ENCODE measurements at regions not wholly inside any gene's neighbourhood (a gene's known extent, or its start where the extent isn't known, plus 50 kb on each side); places are given as distances from the start of the nearest gene placed in this dataset.
"Not testable (repeated sequence)": the region's sequence is repeated elsewhere in the genome, so short reads cannot be mapped to it uniquely, and the experiment has no call there.

DNA sequence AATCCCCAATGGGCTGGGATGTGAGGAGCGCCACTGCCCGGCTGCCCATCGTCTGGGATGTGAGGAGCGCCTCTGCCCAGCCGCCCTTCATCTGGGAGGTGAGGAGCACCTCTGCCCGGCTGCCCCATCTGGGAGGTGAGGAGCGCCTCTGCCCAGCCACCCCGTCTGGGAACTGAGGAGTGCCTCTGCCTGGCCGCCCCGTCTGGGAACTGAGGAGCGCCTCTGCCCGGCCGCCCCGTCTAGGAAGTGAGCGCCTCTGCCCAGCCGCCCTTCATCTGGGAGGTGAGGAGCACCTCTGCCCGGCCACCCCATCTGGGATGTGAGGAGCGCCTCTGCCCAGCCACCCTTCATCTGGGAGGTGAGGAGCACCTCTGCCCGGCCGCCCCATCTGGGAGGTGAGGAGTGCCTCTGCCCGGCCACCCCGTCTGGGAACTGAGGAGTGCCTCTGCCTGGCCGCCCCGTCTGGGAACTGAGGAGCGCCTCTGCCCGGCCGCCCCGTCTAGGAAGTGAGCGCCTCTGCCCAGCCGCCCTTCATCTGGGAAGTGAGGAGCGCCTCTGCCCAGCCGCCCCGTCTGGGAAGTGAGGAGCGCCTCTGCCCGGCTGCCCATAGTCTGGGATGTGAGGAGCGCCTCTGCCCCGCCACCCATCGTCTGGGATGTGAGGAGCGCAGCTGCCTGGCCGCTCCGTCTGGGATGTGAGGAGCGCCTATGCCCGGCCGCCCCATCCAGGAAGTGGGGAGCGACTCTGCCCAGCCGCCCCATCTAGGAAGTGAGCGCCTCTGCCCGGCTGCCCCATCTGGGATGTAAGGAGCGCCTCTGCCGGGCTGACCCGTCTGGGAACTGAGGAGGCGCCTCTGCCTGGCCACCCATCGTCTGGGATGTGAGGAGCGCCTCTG, 1085.7 kb downstream of the TYW1 start:
- TF ChIP-seq, protein P1, sequence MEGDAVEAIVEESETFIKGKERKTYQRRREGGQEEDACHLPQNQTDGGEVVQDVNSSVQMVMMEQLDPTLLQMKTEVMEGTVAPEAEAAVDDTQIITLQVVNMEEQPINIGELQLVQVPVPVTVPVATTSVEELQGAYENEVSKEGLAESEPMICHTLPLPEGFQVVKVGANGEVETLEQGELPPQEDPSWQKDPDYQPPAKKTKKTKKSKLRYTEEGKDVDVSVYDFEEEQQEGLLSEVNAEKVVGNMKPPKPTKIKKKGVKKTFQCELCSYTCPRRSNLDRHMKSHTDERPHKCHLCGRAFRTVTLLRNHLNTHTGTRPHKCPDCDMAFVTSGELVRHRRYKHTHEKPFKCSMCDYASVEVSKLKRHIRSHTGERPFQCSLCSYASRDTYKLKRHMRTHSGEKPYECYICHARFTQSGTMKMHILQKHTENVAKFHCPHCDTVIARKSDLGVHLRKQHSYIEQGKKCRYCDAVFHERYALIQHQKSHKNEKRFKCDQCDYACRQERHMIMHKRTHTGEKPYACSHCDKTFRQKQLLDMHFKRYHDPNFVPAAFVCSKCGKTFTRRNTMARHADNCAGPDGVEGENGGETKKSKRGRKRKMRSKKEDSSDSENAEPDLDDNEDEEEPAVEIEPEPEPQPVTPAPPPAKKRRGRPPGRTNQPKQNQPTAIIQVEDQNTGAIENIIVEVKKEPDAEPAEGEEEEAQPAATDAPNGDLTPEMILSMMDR (conservative IDR thresholded peaks at IDR 0.05; ENCODE audit: low read length), result not testable (repeated sequence)
- not testable (repeated sequence) for TF ChIP-seq EZH2phosphoT487 (IDR thresholded peaks at IDR 0.05; ENCODE audit: borderline replicate concordance)
